Natural killer cell (primary cell): ENCODE measurements at regions not wholly inside any gene's neighbourhood (a gene's known extent, or its start where the extent isn't known, plus 50 kb on each side); places are given as distances from the start of the nearest gene placed in this dataset.

ENCODE experiments used
- ATAC-seq, 3 donors: fragments of 150-1000 bp in 2 of 3; fragments of 200-7000 bp in 1 of 3; cut with Tn5 transposase; 1 replicate in 1 of 3; 2 replicates in 2 of 3; pipeline ENCODE4 v1.10.0; 2021; ENCODE audit warnings: mild to moderate bottlenecking in 2 of 3, moderate library complexity in 2 of 3
- DNase-seq, 2 donors: peaks; one replicate each; pipeline versions ENCODE4 v3.0.0 to v3.0.0-alpha.2; 2013 to 2021; ENCODE audit warnings: mixed read lengths in 1 of 2
- H3K27ac ChIP-seq: one replicate; pipeline ENCODE4 v1.5.1; 2013; ENCODE audit warnings: mild to moderate bottlenecking, low read length
- H3K27me3 ChIP-seq: one replicate; pipeline ENCODE4 v1.6.1; 2013; ENCODE audit warnings: low read length; ENCODE audit not compliant: control insufficient read depth, insufficient read depth
- H3K36me3 ChIP-seq: one replicate; pipeline ENCODE4 v1.6.1; 2013; ENCODE audit warnings: low read length; ENCODE audit not compliant: control insufficient read depth, insufficient read depth
- H3K4me1 ChIP-seq: one replicate; pipeline ENCODE4 v1.6.1; 2013; ENCODE audit warnings: low read length; ENCODE audit not compliant: control insufficient read depth, insufficient read depth
- H3K4me3 ChIP-seq: one replicate; pipeline ENCODE4 v1.5.1; 2013; ENCODE audit warnings: low read length
- H3K9me3 ChIP-seq: one replicate; pipeline ENCODE4 v1.6.1; 2013; ENCODE audit warnings: low read length; ENCODE audit not compliant: control insufficient read depth, insufficient read depth
- H3K27ac Mint-ChIP-seq, 2 donors: one replicate each; pipeline ENCODE4 v1.8.0; 2022; ENCODE audit warnings: mild to moderate bottlenecking in 2 of 2, mixed read lengths in 2 of 2, moderate library complexity in 1 of 2
- H3K27me3 Mint-ChIP-seq, 2 donors: one replicate each; pipeline ENCODE4 v1.8.0; 2022; ENCODE audit warnings: low read depth in 2 of 2, mixed read lengths in 2 of 2
- H3K36me3 Mint-ChIP-seq: one replicate; pipeline ENCODE4 v1.8.0; 2022; ENCODE audit warnings: mixed read lengths
- H3K4me1 Mint-ChIP-seq, 2 donors: one replicate each; pipeline ENCODE4 v1.8.0; 2022; ENCODE audit warnings: mixed read lengths in 2 of 2
- H3K4me3 Mint-ChIP-seq: one replicate; pipeline ENCODE4 v1.8.0; 2022; ENCODE audit warnings: mild to moderate bottlenecking, moderate library complexity, mixed read lengths
- H3K9me3 Mint-ChIP-seq, 2 donors: one replicate each; pipeline ENCODE4 v1.8.0; 2022; ENCODE audit warnings: mixed read lengths in 2 of 2
- CTCF ChIP-seq: fragments of 200-600 bp; IDR thresholded peaks from one replicate; pipeline ENCODE4 v1.8.0; 2022; ENCODE audit warnings: antibody characterized with exemption
- WGBS: methylation state at CpG from one replicate; pipeline ENCODE4 v1.1.7; 2013; ENCODE audit warnings: missing lambda C conversion rate; ENCODE audit not compliant: insufficient coverage; 5-methylcytosine and 5-hydroxymethylcytosine counted together
- intact Hi-C: fragments of 100-400 bp; cut with micrococcal nuclease; formaldehyde crosslinking; loops from one replicate; pipeline ENCODE4 v1.14.2; 2022

GRCh38 chr2:15059870-15060512 lies 427.5 kb downstream of the LRATD1 start:
- Histone ChIP-seq H3K4me1 (no peaks in the 10 kb centered on the region), H3K27me3 (no peaks in the 10 kb centered on the region), H3K9me3 (no peaks in the 10 kb centered on the region), H3K36me3 (no peaks in the 10 kb centered on the region), H3K27ac (no peak overlapping the region), H3K4me3 (no peak overlapping the region)
- ATAC-seq (no peak), DNase-seq (no peak)
- Mint-ChIP-seq H3K27me3 (peaks cover 0 to 8% of the 10 kb centered on the region in 2 donors), H3K27ac (no peak overlapping the region), H3K36me3 (peaks cover 8% of the 10 kb centered on the region), H3K4me3 (no peak overlapping the region), H3K4me1 (no peaks in the 10 kb centered on the region), H3K9me3 (peaks cover 2 to 6% of the 10 kb centered on the region in 2 donors)
- no peak for TF ChIP-seq CTCF
- WGBS: 77% methylated on average over 10 of the region's 10 CpGs
- intact Hi-C loops: no loop called here

GRCh38 chr2:15061268-15061667 lies 428.8 kb downstream of the LRATD1 start:
- no peak for TF ChIP-seq CTCF
- H3K27me3 Mint-ChIP-seq: peaks cover 0 to 6% of the 10 kb centered on the region in 2 donors
- no peak for DNase-seq
- H3K4me3 Mint-ChIP-seq: no peak overlapping the region
- ATAC-seq: no peak
- H3K36me3 Mint-ChIP-seq: peaks cover 8% of the 10 kb centered on the region
- Histone ChIP-seq H3K4me3 (no peak overlapping the region), H3K4me1 (no peaks in the 10 kb centered on the region), H3K27me3 (no peaks in the 10 kb centered on the region), H3K27ac (no peak overlapping the region), H3K36me3 (no peaks in the 10 kb centered on the region), H3K9me3 (no peaks in the 10 kb centered on the region)
- intact Hi-C loops: no loop called here
- H3K27ac Mint-ChIP-seq: no peak overlapping the region
- no peaks in the 10 kb centered on the region for H3K4me1 Mint-ChIP-seq
- 90% methylated on average over 1 of the region's 1 CpG for WGBS
- peaks cover 2 to 7% of the 10 kb centered on the region in 2 donors for H3K9me3 Mint-ChIP-seq

- intact Hi-C loops: no loop called here
These were observed 433.6 kb downstream of the LRATD1 start for GRCh38 chr2:15066138-15066537.

More at GRCh38 chr2:15066138-15066537, 433.6 kb downstream of the LRATD1 start:
- no peaks in the 10 kb centered on the region for H3K36me3 ChIP-seq
- no peak overlapping the region for H3K4me3 Mint-ChIP-seq
- H3K27ac ChIP-seq: no peak overlapping the region
- no peak for TF ChIP-seq CTCF
- no peak overlapping the region for H3K27ac Mint-ChIP-seq
- H3K4me1 ChIP-seq: no peaks in the 10 kb centered on the region
- peaks cover 0 to 5% of the 10 kb centered on the region in 2 donors for H3K27me3 Mint-ChIP-seq
- no peaks in the 10 kb centered on the region for H3K27me3 ChIP-seq
- H3K4me1 Mint-ChIP-seq: no peaks in the 10 kb centered on the region
- ATAC-seq: no peak
- no peak overlapping the region for H3K4me3 ChIP-seq
- peaks cover 8% of the 10 kb centered on the region for H3K36me3 Mint-ChIP-seq
- 100% methylated on average over 1 of the region's 3 CpGs for WGBS
- H3K9me3 Mint-ChIP-seq: peaks cover 4 to 7% of the 10 kb centered on the region in 2 donors
- DNase-seq: no peak
- no peaks in the 10 kb centered on the region for H3K9me3 ChIP-seq
